Muscle of leg (tissue), 3 donors: ENCODE measurements at regions not wholly inside any gene's neighbourhood (a gene's known extent, or its start where the extent isn't known, plus 50 kb on each side); places are given as distances from the start of the nearest gene placed in this dataset.

Experiments
- DNase-seq: peaks from one replicate; pipeline ENCODE4 v3.0.0; 2013
- H3K27ac ChIP-seq: one replicate; pipeline ENCODE4 v1.5.1; 2013; ENCODE audit warnings: mild to moderate bottlenecking, low read length, control low read depth
- H3K27me3 ChIP-seq: one replicate; pipeline ENCODE4 v1.6.1; 2013; ENCODE audit warnings: low read length; ENCODE audit not compliant: control insufficient read depth, insufficient read depth
- H3K36me3 ChIP-seq: one replicate; pipeline ENCODE4 v1.6.1; 2013; ENCODE audit warnings: low read length; ENCODE audit not compliant: control insufficient read depth, insufficient read depth
- H3K4me1 ChIP-seq: one replicate; pipeline ENCODE4 v1.6.1; 2013; ENCODE audit warnings: low read length; ENCODE audit not compliant: control insufficient read depth, insufficient read depth
- H3K4me3 ChIP-seq: one replicate; pipeline ENCODE4 v1.5.1; 2013; ENCODE audit warnings: low read length, control low read depth
- H3K9me3 ChIP-seq: replicated peaks from 2 replicates; pipeline ENCODE4 v1.6.1; 2013; ENCODE audit warnings: low read depth, low read length; ENCODE audit not compliant: control insufficient read depth
- WGBS: methylation state at CpG from one replicate; pipeline ENCODE4 v1.1.5; 2013; ENCODE audit warnings: missing lambda C conversion rate; ENCODE audit not compliant: insufficient coverage; 5-methylcytosine and 5-hydroxymethylcytosine counted together

DNA sequence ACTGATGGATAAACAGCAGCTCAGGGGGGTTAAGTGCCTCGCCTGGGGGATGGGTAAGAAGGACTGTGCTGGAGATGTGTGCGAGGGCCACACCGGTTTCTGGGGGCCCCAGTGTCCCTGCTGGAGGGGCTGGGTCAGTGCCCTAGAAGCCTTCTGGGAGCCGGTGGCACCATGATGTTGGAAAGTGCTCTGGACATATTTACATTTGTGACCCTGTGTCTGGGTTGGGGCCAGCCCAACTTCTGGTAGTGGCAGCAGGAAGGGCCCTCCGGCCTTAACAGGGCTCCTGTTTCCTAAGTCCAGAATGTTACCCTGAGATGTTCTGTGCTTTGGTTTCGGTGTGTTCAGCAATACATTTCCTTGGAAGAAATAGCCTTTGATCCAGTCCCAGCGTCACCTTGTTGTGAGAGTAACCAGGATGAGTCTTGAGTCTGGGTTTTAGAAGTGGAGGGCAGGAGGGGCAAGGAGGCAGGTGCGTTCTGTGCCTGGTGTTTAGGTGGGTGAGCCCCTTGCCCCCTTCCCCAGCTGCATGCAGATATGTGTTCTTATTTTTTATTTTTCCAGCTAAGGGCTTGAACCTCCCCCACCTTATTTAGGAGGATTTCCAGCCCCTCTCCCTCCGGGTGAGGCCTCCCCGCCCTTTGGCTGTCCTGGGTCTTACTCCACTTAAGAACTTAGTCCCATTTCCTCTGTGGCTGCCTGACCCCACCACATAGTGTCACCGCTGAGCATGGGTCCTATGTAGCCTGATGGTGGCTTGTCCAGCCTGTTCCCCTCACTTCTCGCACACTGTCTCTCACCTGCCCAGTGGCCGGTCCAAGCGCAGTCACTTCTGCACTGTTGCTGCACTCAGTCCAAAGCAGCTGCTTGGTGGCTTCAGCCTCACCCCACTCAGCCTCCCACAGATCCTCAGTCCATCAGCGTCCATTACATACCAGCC lies 132.7 kb upstream of the HS6ST1 start:
- no peak for DNase-seq
- no peak overlapping the region for H3K27ac ChIP-seq
- 87% methylated on average over 14 of the region's 15 CpGs for WGBS

DNA sequence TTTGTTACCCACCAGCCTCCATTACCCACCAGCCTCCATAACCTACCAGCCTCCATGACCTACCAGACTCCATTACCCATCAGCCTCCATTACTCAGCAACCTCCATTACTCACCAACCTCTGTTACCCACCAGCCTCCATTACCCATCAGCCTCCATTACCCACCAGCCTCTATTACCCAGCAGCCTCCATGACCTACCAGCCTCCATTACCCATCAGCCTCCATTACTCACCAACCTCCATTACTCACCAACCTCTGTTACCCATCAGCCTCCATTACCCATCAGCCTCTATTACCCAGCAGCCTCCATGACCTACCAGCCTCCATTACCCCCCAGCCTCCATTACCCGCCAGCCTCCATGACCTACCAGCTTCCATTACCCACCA lies 133.3 kb upstream of the HS6ST1 start:
- WGBS = 94% methylated on average over 1 of the region's 1 CpG
- peaks cover 2% of the 10 kb centered on the region for H3K27me3 ChIP-seq
- no peaks in the 10 kb centered on the region for H3K9me3 ChIP-seq
- H3K4me1 ChIP-seq = peaks cover 22% of the 10 kb centered on the region
- H3K36me3 ChIP-seq = no peaks in the 10 kb centered on the region
- no peak for DNase-seq
- no peak overlapping the region for H3K4me3 ChIP-seq
- no peak overlapping the region for H3K27ac ChIP-seq

More for the DNA sequence above, 132.7 kb upstream of the HS6ST1 start:
- Histone ChIP-seq H3K4me3 (no peak overlapping the region), H3K4me1 (peaks cover 28% of the 10 kb centered on the region), H3K36me3 (no peaks in the 10 kb centered on the region), H3K9me3 (no peaks in the 10 kb centered on the region), H3K27me3 (peaks cover 2% of the 10 kb centered on the region)

DNA sequence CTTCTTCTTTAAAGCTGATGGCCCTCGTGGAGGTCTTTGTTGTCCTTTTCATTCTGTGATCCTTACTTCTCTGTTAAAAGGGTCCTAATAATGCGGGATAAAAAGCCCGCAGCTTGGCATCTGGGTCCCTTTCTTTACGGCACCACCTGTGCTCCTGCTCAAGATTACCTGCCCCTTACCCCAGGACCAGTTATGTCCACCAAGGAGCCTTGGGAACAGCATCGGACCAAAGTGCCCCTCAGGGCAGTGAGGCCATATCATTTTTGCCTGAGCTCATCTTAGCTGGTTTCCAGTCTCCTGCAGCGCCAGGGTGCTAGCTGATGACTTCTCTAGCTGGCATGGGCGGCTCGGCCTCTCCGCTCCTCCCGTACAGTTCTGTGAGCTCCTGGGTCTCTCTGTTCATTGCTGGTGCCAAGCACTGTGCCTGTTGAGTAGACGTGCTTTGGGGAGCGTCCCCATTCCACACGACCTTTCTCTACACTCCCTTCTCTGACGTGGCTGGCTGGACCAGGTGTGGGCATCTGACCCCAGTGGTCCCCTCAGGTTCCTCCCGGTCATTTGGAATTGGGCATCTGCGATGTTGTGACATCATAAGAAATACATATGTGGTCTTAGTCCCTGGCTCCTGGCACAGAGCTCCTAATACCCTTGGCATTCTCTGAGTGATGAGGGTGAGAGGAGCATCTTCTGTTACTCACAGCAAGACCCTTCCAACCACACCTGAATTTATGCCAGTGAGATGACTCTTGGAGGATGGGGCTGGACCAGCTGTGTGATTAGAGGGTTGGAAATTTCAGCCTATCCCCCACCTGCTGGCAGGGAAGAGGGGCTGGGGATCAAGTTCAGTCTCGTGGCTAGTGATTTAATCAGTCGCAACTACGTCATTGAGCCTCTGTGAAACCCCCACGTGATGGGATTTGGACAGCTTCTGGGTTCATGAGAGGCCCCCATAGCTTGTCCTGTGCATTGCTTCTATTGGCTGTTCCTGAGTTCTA lies 134.2 kb upstream of the HS6ST1 start:
- 95% methylated on average over 11 of the region's 20 CpGs for WGBS
- DNase-seq = no peak
- peaks cover 21% of the 10 kb centered on the region for H3K4me1 ChIP-seq
- H3K9me3 ChIP-seq = no peaks in the 10 kb centered on the region
- peaks cover 2% of the 10 kb centered on the region for H3K27me3 ChIP-seq
- H3K36me3 ChIP-seq = no peaks in the 10 kb centered on the region
- no peak overlapping the region for H3K4me3 ChIP-seq
- H3K27ac ChIP-seq = no peak overlapping the region

GRCh38 chr2:128454980-128455720 lies 136.5 kb upstream of the HS6ST1 start:
- H3K36me3 ChIP-seq = no peaks in the 10 kb centered on the region
- no peak for DNase-seq
- peaks cover 7% of the 10 kb centered on the region for H3K4me1 ChIP-seq
- H3K9me3 ChIP-seq = no peaks in the 10 kb centered on the region
- no peak overlapping the region for H3K27ac ChIP-seq
- H3K4me3 ChIP-seq = no peak overlapping the region
- 83% methylated on average over 10 of the region's 12 CpGs for WGBS
- peaks cover 2% of the 10 kb centered on the region for H3K27me3 ChIP-seq

- no CpG with 5 or more reads among the region's 1 CpG for WGBS
These were observed 137.0 kb upstream of the HS6ST1 start for GRCh38 chr2:128455721-128456050.

GRCh38 chr2:128456281-128456680 lies 137.6 kb upstream of the HS6ST1 start:
- WGBS = 78% methylated on average over 5 of the region's 5 CpGs
- H3K4me1 ChIP-seq = no peaks in the 10 kb centered on the region

More at GRCh38 chr2:128455721-128456050, 137.0 kb upstream of the HS6ST1 start:
- Histone ChIP-seq H3K27me3 (peaks cover 2% of the 10 kb centered on the region), H3K9me3 (no peaks in the 10 kb centered on the region), H3K4me1 (peaks cover 2% of the 10 kb centered on the region), H3K4me3 (no peak overlapping the region), H3K36me3 (no peaks in the 10 kb centered on the region), H3K27ac (no peak overlapping the region)
- no peak for DNase-seq

GRCh38 chr2:128457006-128457604 lies 138.4 kb upstream of the HS6ST1 start:
- no peaks in the 10 kb centered on the region for H3K9me3 ChIP-seq
- 95% methylated on average over 4 of the region's 4 CpGs for WGBS
- no peaks in the 10 kb centered on the region for H3K4me1 ChIP-seq
- DNase-seq = no peak
- H3K27ac ChIP-seq = no peak overlapping the region
- peaks cover 2% of the 10 kb centered on the region for H3K27me3 ChIP-seq
- H3K36me3 ChIP-seq = no peaks in the 10 kb centered on the region
- H3K4me3 ChIP-seq = no peak overlapping the region

More at GRCh38 chr2:128456281-128456680, 137.6 kb upstream of the HS6ST1 start:
- no peak for DNase-seq
- Histone ChIP-seq H3K9me3 (no peaks in the 10 kb centered on the region), H3K27ac (no peak overlapping the region), H3K4me3 (no peak overlapping the region), H3K36me3 (no peaks in the 10 kb centered on the region), H3K27me3 (peaks cover 2% of the 10 kb centered on the region)

DNA sequence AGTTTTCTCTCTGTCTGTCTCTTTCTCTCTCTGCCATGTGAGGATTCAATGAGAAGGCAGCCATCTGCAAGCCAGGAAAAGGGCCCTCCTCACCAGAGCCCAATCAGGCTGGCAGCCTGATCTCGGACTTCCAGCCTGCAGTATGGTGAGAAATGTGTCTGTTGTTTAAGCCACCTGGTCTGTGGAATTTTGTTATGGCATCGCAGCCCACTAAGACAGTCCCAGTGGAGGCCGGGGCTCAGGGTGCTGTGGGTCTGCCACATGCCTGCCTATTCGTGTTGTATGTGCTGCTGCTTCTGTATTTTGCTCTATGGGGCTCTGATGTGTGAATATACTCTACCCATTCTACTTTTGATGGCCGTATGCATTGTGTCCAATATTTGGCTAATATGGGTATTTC lies 139.0 kb upstream of the HS6ST1 start:
- H3K4me1 ChIP-seq = no peaks in the 10 kb centered on the region
- no peaks in the 10 kb centered on the region for H3K36me3 ChIP-seq
- peaks cover 2% of the 10 kb centered on the region for H3K27me3 ChIP-seq
- H3K27ac ChIP-seq = no peak overlapping the region
- no peaks in the 10 kb centered on the region for H3K9me3 ChIP-seq
- no peak for DNase-seq
- no peak overlapping the region for H3K4me3 ChIP-seq
- no CpG with 5 or more reads among the region's 5 CpGs for WGBS

GRCh38 chr2:128458505-128458904 lies 139.8 kb upstream of the HS6ST1 start:
- Histone ChIP-seq H3K27ac (no peak overlapping the region), H3K9me3 (no peaks in the 10 kb centered on the region), H3K27me3 (peaks cover 2% of the 10 kb centered on the region), H3K4me1 (no peaks in the 10 kb centered on the region), H3K4me3 (no peak overlapping the region), H3K36me3 (no peaks in the 10 kb centered on the region)
- WGBS = no CpG with 5 or more reads among the region's 2 CpGs
- DNase-seq = no peak
